Occipital lobe (tissue), 1 donor: ENCODE measurements at regions not wholly inside any gene's neighbourhood (a gene's known extent, or its start where the extent isn't known, plus 50 kb on each side); places are given as distances from the start of the nearest gene placed in this dataset.
"Not testable (repeated sequence)": the region's sequence is repeated elsewhere in the genome, so short reads cannot be mapped to it uniquely, and the experiment has no call there.

ENCODE experiments used
- DNase-seq: peaks from one replicate; lab custom pipeline; 2025; lab: John Stamatoyannopoulos, UW

- no peak for DNase-seq
Measured at GRCh38 chr2:39875182-39875913, 96.3 kb upstream of the THUMPD2 start.

- no peak for DNase-seq
Measured at GRCh38 chr2:39874236-39874635, 95.2 kb upstream of the THUMPD2 start.

DNA sequence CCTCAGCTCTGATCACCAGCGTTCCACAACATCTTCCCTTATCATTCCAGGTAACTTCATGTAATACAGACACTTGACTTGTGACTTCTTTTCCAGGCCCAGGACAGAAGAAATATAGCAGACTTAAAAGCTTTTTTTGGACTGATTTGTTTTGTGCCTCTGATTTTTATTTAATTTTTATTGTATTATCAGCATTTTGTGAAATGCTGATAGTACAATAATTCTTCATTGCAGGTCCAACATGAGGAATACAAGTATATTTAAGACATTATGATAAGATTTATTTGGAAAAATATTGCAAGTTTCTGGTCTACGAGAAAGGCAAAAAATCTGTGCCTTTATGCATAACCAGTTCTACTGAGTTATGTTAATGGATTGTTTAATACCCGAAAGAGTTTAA, 94.5 kb upstream of the THUMPD2 start:
- DNase-seq = no peak

DNA sequence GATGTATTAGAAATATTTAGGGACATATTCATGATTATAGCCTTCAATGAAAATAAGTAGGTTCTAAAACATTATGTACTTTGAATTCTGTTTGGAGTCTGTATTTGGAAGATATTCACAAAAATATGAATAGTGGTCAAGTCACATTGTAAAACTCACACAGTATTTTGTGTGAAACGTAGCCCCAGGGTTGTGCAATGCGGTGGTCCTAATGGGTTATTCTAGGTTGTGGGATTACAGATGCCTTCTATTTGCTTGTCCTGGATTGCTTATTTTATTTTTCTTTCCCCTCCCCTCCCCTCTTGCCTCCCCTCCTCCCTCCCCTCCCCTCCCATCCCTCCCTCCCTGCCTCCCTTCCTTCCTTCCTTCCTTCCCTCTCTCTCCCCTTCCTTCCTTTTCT, 93.7 kb upstream of the THUMPD2 start:
- no peak for DNase-seq

DNA sequence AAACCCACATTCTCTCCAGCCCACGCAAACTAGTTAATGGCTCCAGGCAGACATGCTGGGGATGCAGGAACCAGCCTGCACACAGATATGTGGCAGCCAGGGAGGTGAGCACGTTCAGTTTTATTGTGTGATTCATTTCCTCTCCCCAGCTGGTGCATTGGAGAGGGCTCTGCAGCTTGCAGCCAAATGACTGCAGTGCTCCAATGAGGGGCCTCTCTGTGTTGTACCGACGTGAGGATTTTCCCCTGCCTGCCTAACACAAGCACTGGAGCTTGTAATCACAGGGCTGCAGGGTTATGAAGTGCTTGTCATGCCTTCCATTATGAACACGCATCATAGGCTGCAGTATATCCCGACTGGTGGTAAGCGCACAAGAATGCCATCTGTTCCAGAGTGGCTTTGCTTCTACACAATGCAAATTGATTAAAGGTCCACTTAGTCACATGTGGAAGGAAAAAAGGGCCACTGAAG, 92.3 kb upstream of the THUMPD2 start:
- peak; percentile 58 for DNase-seq

DNA sequence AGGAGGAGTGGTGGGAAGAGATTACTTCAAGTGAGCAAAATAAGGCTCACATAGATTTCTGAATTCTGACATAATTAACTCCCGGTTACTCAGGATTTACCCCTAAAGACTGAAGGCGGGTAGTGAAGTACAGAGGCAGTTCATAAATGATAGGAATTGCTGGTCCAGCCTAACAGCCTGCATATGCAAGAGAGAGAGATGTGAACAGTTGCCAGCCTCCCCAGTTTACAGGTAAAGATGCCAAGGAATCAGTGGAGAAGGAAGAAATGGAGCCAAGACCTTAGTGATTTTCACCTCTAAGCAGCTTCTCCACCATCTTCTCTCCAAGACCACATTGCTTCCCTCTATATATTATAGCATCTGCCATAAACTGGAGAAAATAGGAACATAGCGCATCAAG, 91.8 kb upstream of the THUMPD2 start:
- DNase-seq = no peak

DNA sequence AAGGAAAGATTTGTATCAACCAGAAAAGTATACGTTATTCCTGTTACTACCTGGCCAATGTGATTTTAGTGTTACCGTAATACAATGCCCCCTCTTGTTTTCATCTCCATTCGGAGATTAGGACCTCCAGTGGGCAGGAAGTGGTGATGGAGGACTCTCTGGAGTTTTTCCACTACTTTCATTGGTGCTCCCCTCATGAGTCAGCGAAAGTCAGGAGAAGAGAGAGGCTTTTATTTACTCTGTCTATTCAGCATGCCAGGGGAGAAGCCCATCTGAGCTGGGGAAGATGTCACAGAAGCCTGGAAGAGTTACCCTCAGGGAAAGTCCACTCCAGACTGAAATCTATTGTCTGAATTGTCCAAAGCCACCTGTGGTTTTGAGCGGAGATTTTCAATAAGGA, 88.2 kb upstream of the THUMPD2 start:
- no peak for DNase-seq

- no peak for DNase-seq
Measured at GRCh38 chr2:39865751-39866150, 86.7 kb upstream of the THUMPD2 start.

GRCh38 chr2:39863672-39864071, 84.6 kb upstream of the THUMPD2 start:
- not testable (repeated sequence) for DNase-seq

DNA sequence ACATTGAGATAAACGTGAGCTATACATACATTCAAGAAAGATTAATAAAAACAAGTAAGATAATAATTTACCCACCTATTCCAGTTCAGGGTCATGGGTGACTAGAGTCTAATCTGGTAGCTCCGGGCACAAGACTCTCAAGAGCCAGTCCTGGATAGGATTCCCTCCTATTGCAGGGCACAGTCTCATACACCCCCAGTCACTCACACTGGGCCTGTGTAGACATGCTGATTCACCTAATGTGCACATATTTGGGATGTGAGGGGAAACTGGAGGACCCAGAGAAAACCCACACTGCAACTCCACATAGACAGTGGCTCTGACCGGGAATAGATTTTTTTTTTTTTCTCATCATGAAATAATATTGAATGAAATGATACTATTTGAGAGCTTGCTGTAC, 81.5 kb upstream of the THUMPD2 start:
- no peak for DNase-seq

DNA sequence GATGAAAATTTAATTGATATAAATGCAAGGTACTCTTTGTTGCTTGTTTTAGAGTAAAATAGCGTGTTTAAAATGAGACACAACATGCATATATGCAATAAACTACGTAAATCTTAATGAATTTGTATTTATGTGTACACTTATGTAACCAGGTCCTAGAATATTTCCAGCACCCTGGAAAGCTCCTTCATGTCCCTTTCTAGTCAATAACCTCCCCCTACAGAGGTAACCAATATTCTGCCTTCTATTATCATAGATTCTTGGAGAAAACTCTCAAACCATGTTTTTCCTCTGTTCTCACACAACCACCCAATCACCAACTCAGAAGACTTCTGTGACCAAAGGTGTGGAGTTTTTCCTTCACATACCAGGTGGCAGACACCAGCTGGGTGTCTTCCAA, 79.6 kb upstream of the THUMPD2 start:
- DNase-seq = no peak

DNA sequence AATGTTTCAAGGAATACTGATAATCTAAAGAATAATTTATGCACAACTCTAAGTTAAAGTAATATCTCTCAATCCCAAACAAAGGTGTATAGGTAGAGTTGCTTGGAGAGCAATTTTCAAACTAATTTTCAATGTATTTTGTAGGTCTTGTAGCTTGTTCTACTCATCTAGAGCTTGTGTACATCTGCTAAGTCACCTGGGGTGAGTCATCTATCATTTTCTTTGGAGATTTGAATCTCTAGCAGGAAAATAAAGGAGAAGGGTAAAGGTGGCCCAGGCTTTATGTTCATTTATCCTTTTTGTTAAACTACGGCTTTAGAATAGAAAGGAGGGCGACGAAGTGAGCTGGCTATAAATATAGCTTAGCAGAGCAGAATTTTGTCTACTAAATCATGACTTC, 76.8 kb upstream of the THUMPD2 start:
- DNase-seq = no peak

DNA sequence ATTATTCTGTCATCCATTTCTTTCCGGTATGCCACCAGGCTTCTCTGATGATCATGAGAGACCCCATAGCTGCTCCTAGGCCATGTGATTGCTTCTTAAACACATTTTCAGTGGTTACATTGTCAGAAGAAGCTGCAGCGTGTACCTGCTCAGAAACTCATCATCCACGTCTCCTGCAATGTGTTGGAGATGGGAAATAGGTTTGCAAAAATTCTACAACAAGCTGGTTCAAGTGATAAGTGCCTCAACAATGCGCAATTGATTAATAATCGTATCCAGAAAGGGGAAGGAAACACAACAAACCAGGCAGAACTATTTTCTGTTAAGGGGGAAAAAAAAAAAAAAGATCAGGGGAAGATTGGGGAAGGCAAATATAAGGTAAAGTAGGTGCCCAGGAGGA, 75.7 kb upstream of the THUMPD2 start:
- DNase-seq = no peak

DNA sequence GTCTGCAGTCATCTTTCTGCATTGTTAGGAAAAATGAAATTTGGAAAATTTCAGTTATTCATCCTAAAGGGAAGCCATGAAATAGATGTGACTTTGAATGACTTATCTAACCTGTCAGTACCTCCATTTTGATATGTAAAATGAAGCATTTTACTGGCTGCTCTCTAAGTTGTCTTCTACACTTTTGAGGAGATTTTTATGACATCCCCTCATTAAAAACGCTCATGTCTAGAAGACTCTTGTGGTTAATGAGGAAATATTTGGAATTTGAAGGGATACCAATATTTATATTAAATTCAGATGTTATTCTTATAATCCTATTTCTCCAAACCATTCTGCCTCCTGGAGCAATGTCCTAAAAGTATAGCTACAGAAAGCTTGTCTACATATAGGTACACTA, 73.8 kb upstream of the THUMPD2 start:
- DNase-seq = no peak

DNA sequence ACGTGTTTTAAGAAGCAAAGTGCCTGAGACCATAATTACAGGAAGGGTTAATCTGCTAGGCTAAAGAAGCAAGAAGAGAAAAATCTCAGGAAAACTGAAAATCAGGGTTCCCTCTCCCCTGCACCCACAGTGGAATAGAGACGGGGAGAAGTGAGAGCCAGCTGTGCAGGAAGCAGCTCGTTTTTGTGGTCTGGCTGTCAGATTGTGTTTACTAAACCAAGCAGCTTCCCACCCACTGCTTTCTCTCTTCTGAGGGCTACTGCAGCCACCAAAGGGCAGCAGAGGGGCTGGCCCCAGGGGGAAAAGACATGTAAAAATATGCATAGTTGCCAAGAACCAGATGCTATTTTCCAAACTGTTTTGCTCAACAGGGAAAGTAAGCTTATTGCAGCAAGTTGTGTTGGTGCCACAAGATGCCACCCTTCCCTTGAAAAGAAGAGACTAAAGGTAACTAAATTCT, 72.6 kb upstream of the THUMPD2 start:
- no peak for DNase-seq

DNA sequence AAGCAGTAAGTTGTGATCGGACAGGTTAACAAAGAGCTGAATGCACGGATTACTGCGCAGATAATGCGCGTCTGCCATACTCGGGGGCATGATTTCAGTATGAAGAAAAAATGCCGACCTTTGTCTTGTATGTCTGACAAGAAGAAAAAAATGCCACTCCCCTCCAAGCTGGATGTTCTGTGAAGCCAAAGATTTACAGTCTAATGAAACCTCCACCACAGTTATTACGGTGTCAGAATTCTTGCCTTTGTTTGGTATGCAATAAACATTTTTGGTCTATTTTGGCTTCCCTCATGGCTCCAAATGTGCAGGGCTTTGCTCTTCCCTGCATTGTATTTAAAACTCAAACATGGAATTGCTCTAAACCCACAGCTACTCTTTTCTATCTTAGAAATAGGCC, 72.2 kb upstream of the THUMPD2 start:
- DNase-seq = no peak

GRCh38 chr2:39849982-39850526, 71.0 kb upstream of the THUMPD2 start:
- DNase-seq = no peak

- no peak for DNase-seq
Measured at GRCh38 chr2:39849064-39849463, 70.0 kb upstream of the THUMPD2 start.

DNA sequence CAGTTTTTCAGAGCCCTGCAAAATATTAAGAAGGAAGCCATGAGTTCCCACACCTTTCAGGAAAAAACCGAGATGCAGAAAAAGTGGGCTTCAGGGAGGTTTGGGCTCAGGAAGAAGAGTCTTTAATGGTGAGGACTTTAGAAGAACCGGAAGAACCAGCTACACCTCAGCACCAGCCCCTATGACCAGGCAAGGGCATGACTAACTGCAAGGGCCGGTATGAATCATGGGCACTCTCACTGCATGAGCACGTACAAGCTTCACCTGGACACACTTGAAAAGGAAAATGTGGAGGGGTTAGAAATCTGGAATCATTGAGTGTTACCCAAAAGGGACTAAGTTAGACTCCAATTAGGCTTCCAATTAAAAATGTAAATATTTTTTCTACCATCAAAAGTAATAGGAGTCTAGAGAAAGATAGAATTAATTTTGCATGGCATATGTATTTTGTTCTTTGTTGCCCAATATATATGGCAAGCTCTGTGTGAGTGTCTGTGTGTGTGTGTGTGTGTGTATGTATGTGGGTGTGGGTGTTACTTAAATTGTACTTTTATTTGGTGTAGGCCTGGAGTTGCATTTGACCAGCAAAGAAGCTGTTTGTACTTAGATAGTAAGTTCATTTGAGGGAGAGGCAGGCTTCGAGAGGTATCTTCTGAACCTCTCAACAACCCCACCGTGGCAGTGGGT, 66.5 kb upstream of the THUMPD2 start:
- DNase-seq = no peak

- DNase-seq = no peak
Measured at GRCh38 chr2:39839261-39839848, 60.3 kb upstream of the THUMPD2 start.

DNA sequence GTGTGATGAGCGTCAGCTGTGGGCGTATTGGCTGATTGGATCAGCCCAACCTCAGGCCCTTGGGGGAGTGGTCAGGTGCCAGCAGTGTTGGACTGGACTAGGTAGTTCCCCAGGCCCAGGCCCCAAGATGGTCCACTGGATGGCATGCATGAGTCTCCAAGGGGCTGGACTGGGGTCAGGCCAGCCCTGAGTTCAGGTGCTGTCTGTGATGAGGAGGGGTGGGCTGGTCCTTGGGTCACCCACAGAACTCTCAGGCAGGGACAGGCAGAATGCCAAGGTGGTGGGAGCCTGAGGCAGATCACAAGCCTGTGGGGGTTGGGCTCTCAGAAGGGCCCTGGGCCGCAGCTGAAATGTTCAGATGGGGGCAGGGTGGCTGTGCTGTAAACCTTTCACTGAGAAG, 59.5 kb upstream of the THUMPD2 start:
- DNase-seq = no peak

DNA sequence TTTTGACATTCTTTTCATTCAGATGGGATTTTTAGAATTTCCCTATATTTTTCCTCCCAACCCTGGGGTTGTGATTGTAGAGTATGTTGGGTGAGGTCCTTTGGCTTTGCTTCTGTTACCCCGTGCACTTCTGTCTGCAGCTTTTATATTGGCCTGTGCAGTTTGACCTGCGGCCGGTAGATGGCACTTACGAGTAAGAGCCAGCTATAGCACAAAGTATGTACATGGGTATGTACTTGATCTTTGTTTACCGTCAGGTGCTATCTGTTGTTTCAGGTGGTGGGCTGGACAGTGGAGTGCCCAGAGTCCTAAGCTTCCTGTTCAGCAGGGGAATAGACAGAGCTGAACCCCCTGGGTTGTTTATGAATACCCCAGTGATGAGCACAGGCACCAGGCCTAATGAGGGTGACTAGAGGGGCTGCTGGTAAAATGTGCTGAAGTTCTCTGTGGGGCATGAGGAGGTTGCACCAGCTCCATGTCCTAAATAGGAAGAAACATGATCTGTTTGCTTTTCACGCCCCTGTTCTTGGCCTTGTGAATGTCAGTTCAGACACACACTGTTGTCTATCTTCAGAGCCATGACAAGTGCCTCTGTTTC, 58.9 kb upstream of the THUMPD2 start:
- DNase-seq = no peak
